ENCODE measurements at regions not wholly inside any gene's neighbourhood (a gene's known extent, or its start where the extent isn't known, plus 50 kb on each side); places are given as distances from the start of the nearest gene placed in this dataset.
"Not testable (repeated sequence)": the region's sequence is repeated elsewhere in the genome, so short reads cannot be mapped to it uniquely, and the experiment has no call there.

DNA sequence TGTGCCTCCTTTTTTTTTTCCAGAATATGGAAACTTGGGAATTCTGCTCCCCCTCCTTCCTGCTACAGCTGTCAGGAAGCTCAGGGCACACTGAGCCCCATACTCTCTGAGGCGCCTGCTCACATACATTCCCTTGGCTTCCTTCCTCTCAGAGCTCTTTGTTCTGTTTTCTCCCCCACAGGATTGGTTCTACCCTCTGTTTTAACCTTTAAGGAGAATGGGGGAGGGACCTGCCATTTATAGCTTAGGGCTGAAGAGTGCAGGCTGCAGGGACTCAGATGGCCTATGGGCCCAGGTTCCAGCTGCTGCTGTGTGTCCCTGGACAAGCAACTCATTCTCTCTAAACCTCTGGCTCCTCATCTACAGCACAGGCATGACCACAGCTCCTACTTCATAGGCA lies 70.7 kb upstream of the HUWE1 start:
- not testable (repeated sequence) for H3K4me1 Mint-ChIP-seq (ENCODE audit: low read depth); H3K4me3 Mint-ChIP-seq; H3K36me3 Mint-ChIP-seq (ENCODE audit: low read depth); H3K27me3 Mint-ChIP-seq (ENCODE audit: low read depth); H3K27ac Mint-ChIP-seq; H3K9me3 Mint-ChIP-seq

DNA sequence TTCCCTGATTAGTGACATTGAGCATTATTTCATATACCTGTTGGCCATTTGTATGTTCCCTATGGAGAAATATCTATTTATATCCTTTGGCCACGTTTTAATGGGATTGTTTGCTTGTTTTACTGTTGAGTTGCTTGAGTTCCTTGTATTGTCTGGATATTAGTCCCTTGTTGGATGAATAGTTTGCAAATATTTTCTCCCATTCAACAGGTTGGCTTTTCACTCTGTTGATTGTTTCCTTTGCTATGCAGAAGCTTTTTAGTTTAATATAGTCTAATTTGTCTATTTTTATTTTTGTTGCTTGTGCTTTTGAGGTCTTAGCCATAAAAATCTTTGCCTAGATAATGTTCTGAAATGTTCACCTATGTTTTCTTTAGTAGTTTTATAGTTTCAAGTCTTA lies 60.2 kb upstream of the HUWE1 start:
- H3K27me3 Mint-ChIP-seq (ENCODE audit: low read depth): no peaks in the 10 kb centered on the region
- no peak overlapping the region for H3K27ac Mint-ChIP-seq
- peaks cover 4% of the 10 kb centered on the region for H3K4me1 Mint-ChIP-seq (ENCODE audit: low read depth)
- no peaks in the 10 kb centered on the region for H3K36me3 Mint-ChIP-seq (ENCODE audit: low read depth)
- no peak overlapping the region for H3K4me3 Mint-ChIP-seq
- no peaks in the 10 kb centered on the region for H3K9me3 Mint-ChIP-seq

DNA sequence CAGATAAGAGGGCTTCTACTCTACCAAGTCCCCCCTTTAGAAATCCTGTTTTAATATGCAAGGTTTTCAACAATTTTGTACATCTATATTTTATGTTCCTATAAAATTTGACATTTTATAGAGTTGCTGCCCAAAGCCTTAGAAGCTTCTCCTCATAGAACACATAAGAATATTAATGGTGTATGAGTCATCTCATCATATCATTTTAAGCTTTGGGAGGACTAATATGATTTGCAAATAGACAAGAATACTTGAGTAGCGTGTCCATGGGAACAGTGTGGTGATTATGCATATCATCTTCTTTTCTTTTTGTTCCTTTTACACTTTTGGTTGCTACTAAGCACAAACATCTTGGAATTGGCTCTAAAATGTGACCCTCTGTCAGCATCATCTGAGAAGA lies 56.7 kb upstream of the HUWE1 start:
- H3K27ac Mint-ChIP-seq: no peak overlapping the region
- no peaks in the 10 kb centered on the region for H3K9me3 Mint-ChIP-seq
- H3K36me3 Mint-ChIP-seq (ENCODE audit: low read depth): peaks cover 5% of the 10 kb centered on the region
- no peaks in the 10 kb centered on the region for H3K27me3 Mint-ChIP-seq (ENCODE audit: low read depth)
- peaks cover 7% of the 10 kb centered on the region for H3K4me1 Mint-ChIP-seq (ENCODE audit: low read depth)
- no peak overlapping the region for H3K4me3 Mint-ChIP-seq

DNA sequence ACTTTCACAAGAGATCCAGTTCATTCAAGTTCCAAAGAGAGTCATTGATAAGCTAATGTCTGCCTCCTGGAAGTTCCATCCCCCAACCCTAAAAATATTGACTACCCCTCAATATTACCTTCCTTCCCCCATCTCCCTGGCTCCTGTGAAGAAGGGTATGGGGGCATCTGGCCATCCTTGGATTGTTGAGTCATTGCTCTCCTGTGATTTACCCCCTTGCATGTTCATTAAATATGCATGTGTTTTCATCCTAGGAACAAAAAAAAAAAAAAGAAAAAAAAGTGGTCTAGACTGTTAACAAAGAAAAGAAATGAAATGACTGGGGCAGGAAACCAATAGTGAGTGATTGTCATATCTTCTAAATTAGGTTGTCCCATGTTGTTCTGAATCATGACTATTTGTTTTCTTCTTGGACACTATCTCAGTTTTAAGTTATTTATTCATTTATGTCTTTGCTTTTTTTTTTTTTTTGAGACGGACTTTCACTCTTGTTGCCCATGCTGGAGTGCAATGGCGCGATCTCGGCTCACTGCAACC lies 51.9 kb upstream of the HUWE1 start:
- no peaks in the 10 kb centered on the region for H3K27me3 Mint-ChIP-seq (ENCODE audit: low read depth)
- peaks cover 14% of the 10 kb centered on the region for H3K36me3 Mint-ChIP-seq (ENCODE audit: low read depth)
- H3K4me3 Mint-ChIP-seq: no peak overlapping the region
- no peaks in the 10 kb centered on the region for H3K9me3 Mint-ChIP-seq
- H3K4me1 Mint-ChIP-seq (ENCODE audit: low read depth): peaks cover 19% of the 10 kb centered on the region
- H3K27ac Mint-ChIP-seq: peak overlapping the region; percentile 41

Data from T-helper 1 cell treated with Interleukin-12 subunit alpha and Interleukin-12 subunit beta and Interleukin-4 antibody, amounts not matched to agents 30 μg/mL and 1 μg/mL, for 36 hours (primary cell).